Esophagus muscularis mucosa (tissue), 4 donors: ENCODE measurements at regions not wholly inside any gene's neighbourhood (a gene's known extent, or its start where the extent isn't known, plus 50 kb on each side); places are given as distances from the start of the nearest gene placed in this dataset.

ENCODE experiments used
- DNase-seq: peaks from one replicate; pipeline ENCODE4 v3.0.0-alpha.2; 2017; ENCODE audit errors: extremely low spot score
- H3K27ac ChIP-seq, 4 donors: fragments of 200-600 bp; sonication (generic); replicated peaks in 1 of 4; 1 replicate in 3 of 4; 2 replicates in 1 of 4; pipeline ENCODE4 v1.5.1; 2016 to 2019; ENCODE audit warnings: mild to moderate bottlenecking in 1 of 4
- H3K27me3 ChIP-seq, 4 donors: fragments of 200-600 bp; sonication (generic); one replicate each; pipeline versions ENCODE4 v1.5.1 to v1.6.0; 2016 to 2019
- H3K36me3 ChIP-seq, 4 donors: fragments of 200-600 bp; sonication (generic); one replicate each; pipeline ENCODE4 v1.5.1; 2016 to 2019
- H3K4me1 ChIP-seq, 4 donors: fragments of 200-600 bp; sonication (generic); one replicate each; pipeline ENCODE4 v1.5.1; 2016 to 2019
- H3K4me3 ChIP-seq, 4 donors: fragments of 200-600 bp; sonication (generic); 1 replicate in 2 of 4; 2 replicates in 2 of 4; pipeline ENCODE4 v1.5.1; 2016 to 2019; ENCODE audit warnings: mild to moderate bottlenecking in 4 of 4, moderate library complexity in 1 of 4
- H3K9me3 ChIP-seq, 4 donors: fragments of 200-600 bp; sonication (generic); 1 replicate in 3 of 4; 2 replicates in 1 of 4; pipeline ENCODE4 v1.5.1; 2016 to 2019
- CTCF ChIP-seq, 3 experiments: fragments of 200-600 bp in 2 of 3; fragments of 450-650 bp in 1 of 3; sonication (generic) in 2 of 3; IDR thresholded peaks; one replicate each; pipeline ENCODE4 v1.5.1; 2017 to 2019; ENCODE audit warnings: antibody characterized with exemption in 3 of 3, mild to moderate bottlenecking in 2 of 3, moderate library complexity in 1 of 3
- EP300 ChIP-seq: sonication (generic); formaldehyde crosslinking; IDR thresholded peaks from one replicate; pipeline ENCODE4 v1.6.1; 2017; ENCODE audit warnings: antibody characterized with exemption
- POLR2A ChIP-seq: fragments of 450-650 bp; IDR thresholded peaks from one replicate; pipeline ENCODE4 v1.6.1; 2017; ENCODE audit warnings: antibody characterized with exemption, moderate library complexity, mild to moderate bottlenecking, low read depth
- POLR2AphosphoS5 ChIP-seq, 2 donors: sonication (generic); formaldehyde crosslinking; IDR thresholded peaks; one replicate each; pipeline ENCODE4 v1.6.1; 2017; ENCODE audit warnings: antibody characterized with exemption in 2 of 2
- WGBS: methylation state at CpG from one replicate; pipeline ENCODE4 v1.1.5; 2018; 5-methylcytosine and 5-hydroxymethylcytosine counted together
- intact Hi-C: fragments of 100-400 bp; cut with DNase I; formaldehyde crosslinking; loops from one replicate; pipeline ENCODE4 v1.15.1; 2023

- no peaks in the 10 kb centered on the region for H3K27me3 ChIP-seq
- H3K4me1 ChIP-seq = no peaks in the 10 kb centered on the region
- TF ChIP-seq EP300 (no peak), CTCF (IDR thresholded peaks at IDR 0.05) (no peak), POLR2AphosphoS5 (IDR thresholded peaks at IDR 0.05) (no peak)
These were observed 64.0 kb upstream of the SOX21 start for GRCh38 chr13:94776300-94776699.

GRCh38 chr13:94765814-94766213 lies 53.5 kb upstream of the SOX21 start:
- H3K27ac ChIP-seq = no peak overlapping the region
- H3K9me3 ChIP-seq = no peaks in the 10 kb centered on the region
- no peaks in the 10 kb centered on the region for H3K4me1 ChIP-seq
- WGBS = 81% methylated on average over 7 of the region's 7 CpGs
- no peaks in the 10 kb centered on the region for H3K36me3 ChIP-seq
- intact Hi-C loops = no loop called here
- peaks cover 0 to 5% (median 0%) of the 10 kb centered on the region in 4 donors for H3K27me3 ChIP-seq
- TF ChIP-seq EP300 (no peak), CTCF (IDR thresholded peaks at IDR 0.05) (no peak), POLR2AphosphoS5 (IDR thresholded peaks at IDR 0.05) (no peak), POLR2A (no peak)
- DNase-seq = no peak
- H3K4me3 ChIP-seq = no peak overlapping the region

More at GRCh38 chr13:94776300-94776699, 64.0 kb upstream of the SOX21 start:
- DNase-seq = no peak
- intact Hi-C loops = loop anchor here (2.0 kb wide), 1 partner anchor 19 kb away; no protein-coding TSS in a partner anchor
- WGBS = 81% methylated on average over 10 of the region's 11 CpGs
- Histone ChIP-seq H3K27ac (no peak overlapping the region), H3K9me3 (no peaks in the 10 kb centered on the region), H3K36me3 (no peaks in the 10 kb centered on the region), H3K4me3 (no peak overlapping the region)

- H3K27ac ChIP-seq = no peak overlapping the region
- DNase-seq = no peak
- no peak for TF ChIP-seq POLR2AphosphoS5 (IDR thresholded peaks at IDR 0.05)
- no peak for TF ChIP-seq CTCF (IDR thresholded peaks at IDR 0.05)
- no peak for TF ChIP-seq POLR2A
- TF ChIP-seq EP300 = no peak
- H3K4me1 ChIP-seq = no peaks in the 10 kb centered on the region
- 84% methylated on average over 2 of the region's 2 CpGs for WGBS
- no peak overlapping the region for H3K4me3 ChIP-seq
- no peaks in the 10 kb centered on the region for H3K36me3 ChIP-seq
- intact Hi-C loops = no loop called here
- H3K27me3 ChIP-seq = peaks cover 0 to 5% (median 0%) of the 10 kb centered on the region in 4 donors
- no peaks in the 10 kb centered on the region for H3K9me3 ChIP-seq
These were observed 52.4 kb upstream of the SOX21 start for GRCh38 chr13:94764576-94765321.
